Stimulated activated effector memory CD8-positive, alpha-beta T cell treated with anti-CD3 and anti-CD28 coated beads, Interleukin-12 subunit alpha, Interleukin-12 subunit beta, amount 100 ng/mL, for 72 hours (primary cell): ENCODE measurements at regions not wholly inside any gene's neighbourhood (a gene's known extent, or its start where the extent isn't known, plus 50 kb on each side); places are given as distances from the start of the nearest gene placed in this dataset.

Experiments
- ATAC-seq: fragments of 150-1000 bp; cut with Tn5 transposase; 2 replicates; pipeline ENCODE4 v1.10.0; 2021
- DNase-seq, 2 donors: peaks; one replicate each; pipeline ENCODE4 v3.0.0; 2021 to 2022; ENCODE audit warnings: low spot score in 2 of 2
- H3K27ac Mint-ChIP-seq: one replicate; pipeline ENCODE4 v1.8.0; 2022; ENCODE audit warnings: mild to moderate bottlenecking, mixed read lengths
- H3K36me3 Mint-ChIP-seq: one replicate; pipeline ENCODE4 v1.8.0; 2022; ENCODE audit warnings: mild to moderate bottlenecking, mixed read lengths
- H3K4me1 Mint-ChIP-seq: one replicate; pipeline ENCODE4 v1.8.0; 2022; ENCODE audit warnings: mixed read lengths
- H3K4me3 Mint-ChIP-seq: one replicate; pipeline ENCODE4 v1.8.0; 2022; ENCODE audit warnings: mild to moderate bottlenecking, mixed read lengths
- H3K9me3 Mint-ChIP-seq: one replicate; pipeline ENCODE4 v1.8.0; 2022; ENCODE audit warnings: mixed read lengths

- Mint-ChIP-seq H3K9me3 (peaks cover 4% of the 10 kb centered on the region), H3K36me3 (no peaks in the 10 kb centered on the region), H3K4me1 (no peaks in the 10 kb centered on the region), H3K4me3 (no peak overlapping the region), H3K27ac (no peak overlapping the region)
- ATAC-seq (no peak), DNase-seq (no peak)
These were observed 216.9 kb upstream of the CDIN1 start for GRCh38 chr15:36362509-36362915.

- Mint-ChIP-seq H3K27ac (no peak overlapping the region), H3K4me3 (no peak overlapping the region), H3K36me3 (no peaks in the 10 kb centered on the region), H3K4me1 (no peaks in the 10 kb centered on the region), H3K9me3 (peaks cover 2% of the 10 kb centered on the region)
- DNase-seq (no peak), ATAC-seq (no peak)
These were observed 216.1 kb upstream of the CDIN1 start for GRCh38 chr15:36363335-36363734.

- ATAC-seq (no peak), DNase-seq (no peak)
- Mint-ChIP-seq H3K27ac (no peak overlapping the region), H3K9me3 (no peaks in the 10 kb centered on the region), H3K36me3 (no peaks in the 10 kb centered on the region), H3K4me3 (no peak overlapping the region), H3K4me1 (no peaks in the 10 kb centered on the region)
These were observed 215.0 kb upstream of the CDIN1 start for GRCh38 chr15:36364377-36364776.

- DNase-seq (no peak), ATAC-seq (no peak)
- H3K9me3 Mint-ChIP-seq: no peaks in the 10 kb centered on the region
- no peak overlapping the region for H3K27ac Mint-ChIP-seq
- H3K4me3 Mint-ChIP-seq: no peak overlapping the region
- H3K36me3 Mint-ChIP-seq: no peaks in the 10 kb centered on the region
- H3K4me1 Mint-ChIP-seq: no peaks in the 10 kb centered on the region
These were observed 213.5 kb upstream of the CDIN1 start for GRCh38 chr15:36365963-36366362.

- Mint-ChIP-seq H3K9me3 (no peaks in the 10 kb centered on the region), H3K36me3 (no peaks in the 10 kb centered on the region), H3K4me3 (no peak overlapping the region), H3K4me1 (no peaks in the 10 kb centered on the region), H3K27ac (no peak overlapping the region)
- ATAC-seq: no peak
- no peak for DNase-seq
These were observed 209.2 kb upstream of the CDIN1 start for GRCh38 chr15:36370051-36370730.

DNA sequence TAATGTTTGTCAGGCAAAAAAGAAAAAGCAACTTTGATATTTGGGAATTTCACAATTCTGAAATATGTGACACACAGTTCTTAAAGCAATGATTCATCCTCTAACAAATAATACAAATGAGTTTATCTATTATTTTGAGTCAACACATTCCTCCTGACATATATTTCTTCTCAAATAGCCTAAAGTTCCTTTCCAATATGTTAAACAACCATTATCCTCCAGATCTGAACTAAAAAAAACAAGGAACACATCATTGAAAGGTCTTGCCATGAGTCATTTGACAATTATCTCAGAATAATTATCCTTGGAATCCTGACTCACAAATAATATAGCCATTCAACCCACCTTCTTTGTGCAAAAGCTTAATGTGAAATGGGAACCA lies 208.7 kb upstream of the CDIN1 start:
- Mint-ChIP-seq H3K9me3 (no peaks in the 10 kb centered on the region), H3K36me3 (no peaks in the 10 kb centered on the region), H3K4me3 (no peak overlapping the region), H3K4me1 (no peaks in the 10 kb centered on the region), H3K27ac (no peak overlapping the region)
- DNase-seq: no peak
- no peak for ATAC-seq

DNA sequence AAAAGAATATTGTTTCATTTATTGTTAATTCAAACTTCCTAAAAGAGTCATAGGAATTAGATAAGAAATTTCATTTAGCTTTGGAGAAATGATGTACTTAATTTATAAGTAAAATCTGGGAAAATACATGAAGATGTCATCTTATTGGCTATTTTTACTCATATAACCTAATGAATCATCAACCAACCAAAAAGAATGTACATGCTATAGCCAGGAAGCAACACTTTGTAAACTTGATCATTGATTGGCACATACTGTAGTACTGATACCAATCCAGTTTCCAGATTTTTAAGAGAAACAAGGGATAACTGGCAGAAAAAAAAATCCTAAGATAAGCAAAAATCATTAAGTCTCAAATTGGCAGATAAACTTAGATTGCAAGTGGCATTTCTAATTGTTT lies 207.9 kb upstream of the CDIN1 start:
- no peaks in the 10 kb centered on the region for H3K9me3 Mint-ChIP-seq
- H3K4me1 Mint-ChIP-seq: no peaks in the 10 kb centered on the region
- H3K36me3 Mint-ChIP-seq: no peaks in the 10 kb centered on the region
- H3K4me3 Mint-ChIP-seq: no peak overlapping the region
- no peak overlapping the region for H3K27ac Mint-ChIP-seq
- no peak for ATAC-seq
- DNase-seq: no peak

GRCh38 chr15:36372968-36373367 lies 206.5 kb upstream of the CDIN1 start:
- Mint-ChIP-seq H3K9me3 (peaks cover 2% of the 10 kb centered on the region), H3K36me3 (no peaks in the 10 kb centered on the region), H3K4me1 (no peaks in the 10 kb centered on the region), H3K27ac (no peak overlapping the region), H3K4me3 (no peak overlapping the region)
- DNase-seq (no peak), ATAC-seq (no peak)

GRCh38 chr15:36373550-36373949 lies 205.9 kb upstream of the CDIN1 start:
- no peak overlapping the region for H3K4me3 Mint-ChIP-seq
- ATAC-seq: no peak
- no peak for DNase-seq
- H3K36me3 Mint-ChIP-seq: no peaks in the 10 kb centered on the region
- H3K4me1 Mint-ChIP-seq: no peaks in the 10 kb centered on the region
- peaks cover 2% of the 10 kb centered on the region for H3K9me3 Mint-ChIP-seq
- H3K27ac Mint-ChIP-seq: no peak overlapping the region

- no peak for ATAC-seq
- H3K27ac Mint-ChIP-seq: no peak overlapping the region
- peaks cover 2% of the 10 kb centered on the region for H3K9me3 Mint-ChIP-seq
- H3K36me3 Mint-ChIP-seq: no peaks in the 10 kb centered on the region
- no peak overlapping the region for H3K4me3 Mint-ChIP-seq
- H3K4me1 Mint-ChIP-seq: no peaks in the 10 kb centered on the region
- DNase-seq: no peak
These were observed 190.3 kb upstream of the CDIN1 start for GRCh38 chr15:36389107-36389506.

DNA sequence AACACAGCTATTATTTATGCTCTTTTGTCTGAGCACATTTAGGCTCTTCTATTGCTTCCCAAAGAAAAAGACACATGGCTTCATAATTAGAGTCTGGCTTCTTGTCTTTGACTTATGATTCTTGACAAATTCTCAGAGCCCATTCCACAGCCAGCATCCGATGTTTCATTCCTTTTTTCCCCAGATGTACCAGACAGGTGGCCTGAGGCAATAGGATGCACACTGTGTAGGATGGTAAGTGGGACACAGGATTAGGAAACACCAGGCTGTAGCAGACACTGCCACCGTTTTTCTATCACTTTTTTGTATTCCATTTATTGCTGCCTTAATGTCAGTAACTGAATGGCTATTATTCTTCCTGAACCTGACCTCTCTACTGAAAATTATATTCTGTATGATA lies 188.9 kb upstream of the CDIN1 start:
- Mint-ChIP-seq H3K36me3 (no peaks in the 10 kb centered on the region), H3K9me3 (peaks cover 5% of the 10 kb centered on the region), H3K4me3 (no peak overlapping the region), H3K27ac (no peak overlapping the region), H3K4me1 (no peaks in the 10 kb centered on the region)
- ATAC-seq: no peak
- no peak for DNase-seq

- ATAC-seq: no peak
- Mint-ChIP-seq H3K9me3 (peaks cover 4% of the 10 kb centered on the region), H3K4me3 (no peak overlapping the region), H3K36me3 (no peaks in the 10 kb centered on the region), H3K4me1 (no peaks in the 10 kb centered on the region), H3K27ac (no peak overlapping the region)
- DNase-seq: no peak
These were observed 186.7 kb upstream of the CDIN1 start for GRCh38 chr15:36392676-36393266.

DNA sequence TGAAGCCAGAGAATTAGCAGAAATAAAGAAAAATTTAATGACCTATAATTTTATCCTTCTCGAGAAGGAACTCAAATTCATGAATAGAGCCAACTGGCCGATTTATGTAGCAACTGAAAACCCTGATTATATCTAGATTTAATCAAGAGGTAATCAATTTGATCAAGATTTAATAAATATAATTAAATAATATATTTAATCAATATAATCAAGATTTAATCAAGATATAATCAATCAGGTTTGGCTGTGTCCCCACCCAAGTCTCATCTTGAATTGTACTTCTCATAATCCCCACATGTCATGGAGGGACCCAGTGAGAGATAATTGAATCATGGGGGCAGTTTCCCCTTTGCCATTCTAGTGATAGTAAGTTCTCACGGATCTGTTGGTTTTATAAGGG lies 181.2 kb upstream of the CDIN1 start:
- Mint-ChIP-seq H3K4me1 (no peaks in the 10 kb centered on the region), H3K27ac (no peak overlapping the region), H3K36me3 (no peaks in the 10 kb centered on the region), H3K4me3 (no peak overlapping the region), H3K9me3 (peaks cover 6% of the 10 kb centered on the region)
- DNase-seq (no peak), ATAC-seq (no peak)

GRCh38 chr15:36399276-36399675 lies 180.2 kb upstream of the CDIN1 start:
- Mint-ChIP-seq H3K4me1 (no peaks in the 10 kb centered on the region), H3K27ac (no peak overlapping the region)
- ATAC-seq: no peak

GRCh38 chr15:36400936-36401585 lies 178.4 kb upstream of the CDIN1 start:
- H3K36me3 Mint-ChIP-seq: no peaks in the 10 kb centered on the region
- H3K27ac Mint-ChIP-seq: no peak overlapping the region
- H3K4me1 Mint-ChIP-seq: no peaks in the 10 kb centered on the region
- H3K4me3 Mint-ChIP-seq: no peak overlapping the region
- no peak for ATAC-seq
- H3K9me3 Mint-ChIP-seq: peaks cover 3% of the 10 kb centered on the region
- no peak for DNase-seq

More at GRCh38 chr15:36399276-36399675, 180.2 kb upstream of the CDIN1 start:
- no peaks in the 10 kb centered on the region for H3K36me3 Mint-ChIP-seq
- peaks cover 5% of the 10 kb centered on the region for H3K9me3 Mint-ChIP-seq
- no peak overlapping the region for H3K4me3 Mint-ChIP-seq
- DNase-seq: no peak

DNA sequence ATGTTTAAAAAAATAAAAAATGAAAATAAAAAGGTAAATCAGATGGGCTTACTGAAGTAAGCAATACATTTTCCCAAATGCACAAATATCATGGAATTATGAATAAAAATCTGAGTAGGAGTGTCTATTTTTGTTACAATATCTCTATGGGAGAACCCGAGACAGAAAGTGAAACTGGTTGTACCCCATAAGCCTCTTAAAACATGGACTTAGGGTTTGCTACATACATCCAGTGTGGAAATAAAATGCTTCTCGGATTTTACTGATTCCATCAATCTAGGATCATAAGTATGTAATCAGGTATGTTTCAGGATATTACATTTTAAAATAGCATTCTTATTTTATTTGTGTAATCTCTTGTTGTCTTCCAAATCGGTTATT lies 177.8 kb upstream of the CDIN1 start:
- Mint-ChIP-seq H3K4me1 (no peaks in the 10 kb centered on the region), H3K27ac (no peak overlapping the region), H3K4me3 (no peak overlapping the region), H3K9me3 (peaks cover 3% of the 10 kb centered on the region), H3K36me3 (no peaks in the 10 kb centered on the region)
- ATAC-seq (no peak), DNase-seq (no peak)
